Ishikawa (cell line): ENCODE measurements at regions not wholly inside any gene's neighbourhood (a gene's known extent, or its start where the extent isn't known, plus 50 kb on each side); places are given as distances from the start of the nearest gene placed in this dataset.

ENCODE experiments used
- CEBPB ChIP-seq: IDR thresholded peaks from 2 replicates; pipeline ENCODE4 v1.6.1; 2012
- CREB1 ChIP-seq: IDR thresholded peaks from 2 replicates; pipeline ENCODE4 v1.6.1; 2012; ENCODE audit warnings: low read depth
- EGR1 ChIP-seq: IDR thresholded peaks from 2 replicates; pipeline ENCODE4 v1.6.1; 2012
- EP300 ChIP-seq: IDR thresholded peaks from 2 replicates; pipeline ENCODE4 v1.6.1; 2012; ENCODE audit warnings: borderline replicate concordance
- FOXM1 ChIP-seq: IDR thresholded peaks from 2 replicates; pipeline ENCODE4 v1.6.1; 2012; ENCODE audit warnings: low read depth, borderline replicate concordance
- NFIC ChIP-seq: IDR thresholded peaks from 2 replicates; pipeline ENCODE4 v1.6.1; 2012
- RAD21 ChIP-seq: IDR thresholded peaks from 2 replicates; pipeline ENCODE4 v1.6.1; 2012; ENCODE audit warnings: low read depth
- TAF1 ChIP-seq: IDR thresholded peaks from 2 replicates; pipeline ENCODE4 v1.6.1; 2012; ENCODE audit warnings: low read depth, mild to moderate bottlenecking
- TCF12 ChIP-seq: IDR thresholded peaks from 2 replicates; pipeline ENCODE4 v1.6.1; 2012; ENCODE audit warnings: low read depth
- YY1 ChIP-seq: IDR thresholded peaks from 2 replicates; pipeline ENCODE4 v1.6.1; 2012; ENCODE audit warnings: low read depth
- ZBTB7A ChIP-seq: IDR thresholded peaks from 2 replicates; pipeline ENCODE4 v1.6.1; 2012; ENCODE audit warnings: low read depth
- TF ChIP-seq, protein P1 (sequence below): IDR thresholded peaks from 2 replicates; pipeline ENCODE4 v1.6.1; 2012
- TF ChIP-seq, protein P2 (sequence below): IDR thresholded peaks from 2 replicates; pipeline ENCODE4 v1.6.1; 2012; ENCODE audit warnings: low read depth, mild to moderate bottlenecking

DNA sequence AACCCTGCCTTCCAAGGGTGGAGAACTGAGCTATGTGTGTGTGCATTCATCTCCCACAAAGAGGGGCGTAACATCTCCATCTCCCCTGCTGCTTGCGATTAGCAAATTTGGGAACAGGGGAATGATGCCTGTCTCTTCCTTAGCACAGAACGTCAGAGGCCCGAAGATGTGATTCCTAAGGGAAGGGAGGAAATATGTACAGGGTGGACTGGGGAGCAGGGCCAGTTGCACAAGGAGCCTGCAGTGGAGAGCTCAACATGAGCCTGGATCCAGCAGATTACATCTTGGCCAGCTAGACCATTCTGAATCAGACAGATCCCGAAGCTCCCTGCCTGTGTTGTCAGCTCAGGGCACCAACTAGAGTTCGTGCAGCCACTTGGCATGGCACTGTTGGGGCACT, 118.1 kb downstream of the NGF start:
- TF ChIP-seq, protein P1, sequence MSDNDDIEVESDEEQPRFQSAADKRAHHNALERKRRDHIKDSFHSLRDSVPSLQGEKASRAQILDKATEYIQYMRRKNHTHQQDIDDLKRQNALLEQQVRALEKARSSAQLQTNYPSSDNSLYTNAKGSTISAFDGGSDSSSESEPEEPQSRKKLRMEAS: no peak
- TF ChIP-seq TCF12: no peak
- no peak for TF ChIP-seq CREB1
- no peak for TF ChIP-seq FOXM1
- TF ChIP-seq EP300: no peak
- TF ChIP-seq NFIC: no peak
- no peak for TF ChIP-seq CEBPB
- TF ChIP-seq EGR1: no peak
- TF ChIP-seq TAF1: no peak
- TF ChIP-seq, protein P2, sequence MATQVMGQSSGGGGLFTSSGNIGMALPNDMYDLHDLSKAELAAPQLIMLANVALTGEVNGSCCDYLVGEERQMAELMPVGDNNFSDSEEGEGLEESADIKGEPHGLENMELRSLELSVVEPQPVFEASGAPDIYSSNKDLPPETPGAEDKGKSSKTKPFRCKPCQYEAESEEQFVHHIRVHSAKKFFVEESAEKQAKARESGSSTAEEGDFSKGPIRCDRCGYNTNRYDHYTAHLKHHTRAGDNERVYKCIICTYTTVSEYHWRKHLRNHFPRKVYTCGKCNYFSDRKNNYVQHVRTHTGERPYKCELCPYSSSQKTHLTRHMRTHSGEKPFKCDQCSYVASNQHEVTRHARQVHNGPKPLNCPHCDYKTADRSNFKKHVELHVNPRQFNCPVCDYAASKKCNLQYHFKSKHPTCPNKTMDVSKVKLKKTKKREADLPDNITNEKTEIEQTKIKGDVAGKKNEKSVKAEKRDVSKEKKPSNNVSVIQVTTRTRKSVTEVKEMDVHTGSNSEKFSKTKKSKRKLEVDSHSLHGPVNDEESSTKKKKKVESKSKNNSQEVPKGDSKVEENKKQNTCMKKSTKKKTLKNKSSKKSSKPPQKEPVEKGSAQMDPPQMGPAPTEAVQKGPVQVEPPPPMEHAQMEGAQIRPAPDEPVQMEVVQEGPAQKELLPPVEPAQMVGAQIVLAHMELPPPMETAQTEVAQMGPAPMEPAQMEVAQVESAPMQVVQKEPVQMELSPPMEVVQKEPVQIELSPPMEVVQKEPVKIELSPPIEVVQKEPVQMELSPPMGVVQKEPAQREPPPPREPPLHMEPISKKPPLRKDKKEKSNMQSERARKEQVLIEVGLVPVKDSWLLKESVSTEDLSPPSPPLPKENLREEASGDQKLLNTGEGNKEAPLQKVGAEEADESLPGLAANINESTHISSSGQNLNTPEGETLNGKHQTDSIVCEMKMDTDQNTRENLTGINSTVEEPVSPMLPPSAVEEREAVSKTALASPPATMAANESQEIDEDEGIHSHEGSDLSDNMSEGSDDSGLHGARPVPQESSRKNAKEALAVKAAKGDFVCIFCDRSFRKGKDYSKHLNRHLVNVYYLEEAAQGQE: no peak
- TF ChIP-seq YY1: no peak
- no peak for TF ChIP-seq ZBTB7A
- TF ChIP-seq RAD21: no peak
